Spinal cord (tissue), 10 donors: ENCODE measurements at regions not wholly inside any gene's neighbourhood (a gene's known extent, or its start where the extent isn't known, plus 50 kb on each side); places are given as distances from the start of the nearest gene placed in this dataset. TPM values are rescaled to one million over a fixed set of nuclear protein-coding genes. Genes with fewer than 3 reads are reported as not detected.

Experiments
- DNase-seq, 6 donors: peaks; one replicate each; pipeline versions ENCODE4 v3.0.0 to v3.0.0-alpha.2; 2013 to 2015; ENCODE audit warnings: low spot score in 6 of 6, low read depth in 4 of 6
- H3K27ac ChIP-seq: one replicate; pipeline ENCODE4 v1.5.1; 2013; ENCODE audit warnings: low read depth, low read length, control low read depth
- H3K27me3 ChIP-seq: one replicate; pipeline ENCODE4 v1.6.1; 2013; ENCODE audit warnings: low read length; ENCODE audit not compliant: control insufficient read depth, insufficient read depth
- H3K36me3 ChIP-seq: one replicate; pipeline ENCODE4 v1.6.1; 2013; ENCODE audit warnings: low read length; ENCODE audit not compliant: control insufficient read depth, insufficient read depth
- H3K4me1 ChIP-seq: one replicate; pipeline ENCODE4 v1.6.1; 2013; ENCODE audit warnings: low read length; ENCODE audit not compliant: control insufficient read depth, insufficient read depth
- H3K4me3 ChIP-seq: one replicate; pipeline ENCODE4 v1.5.1; 2013; ENCODE audit warnings: low read depth, low read length, control low read depth
- H3K9me3 ChIP-seq: one replicate; pipeline ENCODE4 v1.6.1; 2013; ENCODE audit warnings: low read length; ENCODE audit not compliant: control insufficient read depth, insufficient read depth
- WGBS: methylation state at CpG from one replicate; pipeline ENCODE4 v1.1.5; 2013; ENCODE audit warnings: missing lambda C conversion rate; ENCODE audit not compliant: insufficient coverage; 5-methylcytosine and 5-hydroxymethylcytosine counted together
- small RNA-seq: library from RNA; depleted of rRNA; stranded (forward); fragments of <200 nt; gene quantifications from one replicate; pipeline ENCODE3, GENCODE V24; 2014; ENCODE audit warnings: low replicate concordance
- donor health status: healthy.

GRCh38 chr5:20420991-20421595 lies 433.1 kb upstream of the CDH18 start:
- Histone ChIP-seq H3K27ac (no peak overlapping the region), H3K36me3 (no peaks in the 10 kb centered on the region), H3K9me3 (peaks cover 1% of the 10 kb centered on the region), H3K4me1 (no peaks in the 10 kb centered on the region), H3K27me3 (no peaks in the 10 kb centered on the region), H3K4me3 (no peak overlapping the region)
- WGBS = 60% methylated on average over 1 of the region's 4 CpGs
- no peak for DNase-seq

Small RNA genes in the stretch of these regions (small RNA-seq; reads per million reads assigned to genes)
- gene AC091946.2 (not detected), gene AC140172.1 (not detected)
